ENCODE measurements at regions not wholly inside any gene's neighbourhood (a gene's known extent, or its start where the extent isn't known, plus 50 kb on each side); places are given as distances from the start of the nearest gene placed in this dataset.

GRCh38 chr6:115773741-115774140 lies 286.9 kb downstream of the FRK start:
- no peak for TF ChIP-seq ZNF274 (IDR thresholded peaks at IDR 0.05; ENCODE audit: low read depth, low read length)
- TF ChIP-seq YY1 (IDR thresholded peaks at IDR 0.05; ENCODE audit: insufficient read depth, insufficient read length): no peak
